Endothelial cell of umbilical vein (primary cell): ENCODE measurements at regions not wholly inside any gene's neighbourhood (a gene's known extent, or its start where the extent isn't known, plus 50 kb on each side); places are given as distances from the start of the nearest gene placed in this dataset.

Experiments
- BruUV-seq: library from RNA; stranded (reverse); fragments of 400-500 nt; replicated peaks from 2 replicates; lab custom pipeline; 2021; lab: Mats Ljungman, UMichigan
- CTCF ChIA-PET: fragments of 300-600, 350-600 bp; sonication (Branson Sonifier 250); formaldehyde crosslinking; loops from one replicate; lab custom pipeline; 2021; ENCODE audit warnings: antibody characterized with exemption, inconsistent platforms; lab: Charles Lee
- POLR2A ChIA-PET: fragments of 300-600, 350-600 bp; sonication (Branson Sonifier 250); formaldehyde crosslinking; loops from one replicate; lab custom pipeline; 2021; ENCODE audit warnings: antibody characterized with exemption, inconsistent platforms; lab: Charles Lee
- DNase-seq: peaks from one replicate; pipeline ENCODE4 v3.0.0-alpha.2; 2011; ENCODE audit warnings: low read depth, low spot score
- FAIRE-seq: peaks from 2 replicates; lab custom pipeline; 2011; peaks lifted over from hg19 to GRCh38; lab: Jason Lieb, UNC
- H2AFZ ChIP-seq: 2 replicates; pipeline ENCODE4 v1.6.0; 2012; ENCODE audit warnings: low read depth, low read length, control low read depth, inconsistent platforms
- H3K27ac ChIP-seq: 2 replicates; pipeline ENCODE4 v1.5.1; 2011; ENCODE audit warnings: low read depth, mild to moderate bottlenecking, control low read depth, low read length, moderate library complexity; ENCODE audit not compliant: insufficient read depth
- H3K27me3 ChIP-seq, 2 experiments: 2 replicates each; pipeline versions ENCODE4 v1.6.0 to v1.6.1; 2011; ENCODE audit warnings: low read length in 2 of 2, mixed read lengths in 1 of 2; ENCODE audit not compliant: control insufficient read depth in 2 of 2, insufficient read depth in 2 of 2
- H3K36me3 ChIP-seq, 2 experiments: 2 replicates in 1 of 2; 3 replicates in 1 of 2; pipeline ENCODE4 v1.5.1; 2011; ENCODE audit warnings: low read length in 2 of 2, mild to moderate bottlenecking in 1 of 2, moderate library complexity in 1 of 2; ENCODE audit not compliant: control insufficient read depth in 2 of 2, insufficient read depth in 2 of 2; ENCODE audit errors: extremely low read depth in 1 of 2
- H3K4me1 ChIP-seq: 3 replicates; pipeline ENCODE4 v1.5.1; 2011; ENCODE audit warnings: mild to moderate bottlenecking, low read length; ENCODE audit not compliant: control insufficient read depth, insufficient read depth; ENCODE audit errors: extremely low read depth
- H3K4me2 ChIP-seq: 2 replicates; pipeline ENCODE4 v1.6.1; 2011; ENCODE audit warnings: low read length, control low read depth, mixed read lengths; ENCODE audit not compliant: insufficient read depth
- H3K4me3 ChIP-seq, 3 experiments: fragments of 200-600 bp in 1 of 3; sonication (generic), shearing (Covaris generic) in 1 of 3; replicated peaks in 1 of 3; 2 replicates each; pipeline ENCODE4 v1.5.1; 2011 to 2016; ENCODE audit warnings: control low read depth in 3 of 3, low read length in 3 of 3, mild to moderate bottlenecking in 2 of 3, inconsistent platforms in 1 of 3, low read depth in 1 of 3, moderate library complexity in 1 of 3; ENCODE audit not compliant: insufficient read depth in 1 of 3
- H3K79me2 ChIP-seq: 2 replicates; pipeline ENCODE4 v1.6.0; 2012; ENCODE audit warnings: low read length, inconsistent platforms; ENCODE audit not compliant: control insufficient read depth, insufficient read depth
- H3K9ac ChIP-seq: replicated peaks from 2 replicates; pipeline ENCODE3; 2011; ENCODE audit warnings: low read length, control low read depth; ENCODE audit not compliant: insufficient read depth; ENCODE audit errors: extremely low read depth
- H3K9me1 ChIP-seq: replicated peaks from 3 replicates; pipeline ENCODE4 v1.6.0; 2011; ENCODE audit warnings: mild to moderate bottlenecking, low read length; ENCODE audit not compliant: control insufficient read depth, insufficient read depth; ENCODE audit errors: extremely low read depth
- H3K9me3 ChIP-seq: replicated peaks from 2 replicates; pipeline ENCODE4 v1.5.1; 2012; ENCODE audit warnings: low read length, inconsistent platforms; ENCODE audit not compliant: control insufficient read depth, insufficient read depth
- H4K20me1 ChIP-seq: replicated peaks from 2 replicates; pipeline ENCODE3; 2011; ENCODE audit warnings: mild to moderate bottlenecking, low read length; ENCODE audit not compliant: control insufficient read depth, insufficient read depth; ENCODE audit errors: extremely low read depth
- CTCF ChIP-seq, 2 donors: IDR thresholded peaks; 1 replicate in 1 of 2; 2 replicates in 1 of 2; pipeline ENCODE4 v1.5.1; 2011; ENCODE audit warnings: low read length in 2 of 2, mild to moderate bottlenecking in 2 of 2, moderate library complexity in 2 of 2, control low read depth in 1 of 2, inconsistent platforms in 1 of 2, low read depth in 1 of 2; ENCODE audit not compliant: insufficient read depth in 1 of 2; ENCODE audit errors: extremely low read depth in 1 of 2
- EZH2 ChIP-seq: IDR thresholded peaks from 2 replicates; pipeline ENCODE4 v1.6.1; 2012; ENCODE audit warnings: borderline replicate concordance, low read depth, mild to moderate bottlenecking, moderate library complexity, low read length, inconsistent platforms; ENCODE audit not compliant: severe bottlenecking
- FOS ChIP-seq: IDR thresholded peaks from 2 replicates; pipeline ENCODE4 v1.6.1; 2011; ENCODE audit warnings: mild to moderate bottlenecking, low read length, moderate library complexity, borderline replicate concordance; ENCODE audit not compliant: insufficient read depth
- GATA2 ChIP-seq: IDR thresholded peaks from 2 replicates; pipeline ENCODE4 v1.7.0; 2011; ENCODE audit warnings: low read depth, mild to moderate bottlenecking, moderate library complexity, mixed read lengths, low read length; ENCODE audit not compliant: insufficient read length, insufficient read depth
- JUN ChIP-seq: IDR thresholded peaks from 2 replicates; pipeline ENCODE4 v1.6.1; 2011; ENCODE audit warnings: borderline replicate concordance, low read depth; ENCODE audit not compliant: insufficient read length, insufficient read depth
- MYC ChIP-seq: IDR thresholded peaks from one replicate; pipeline ENCODE4 v1.6.1; 2011; ENCODE audit warnings: mild to moderate bottlenecking, low read depth, low read length
- POLR2A ChIP-seq: IDR thresholded peaks from 2 replicates; pipeline ENCODE4 v1.6.1; 2012; ENCODE audit warnings: low read depth, mild to moderate bottlenecking, control low read depth, low read length
- POLR2AphosphoS5 ChIP-seq: IDR thresholded peaks from 2 replicates; pipeline ENCODE4 v1.6.1; 2012; ENCODE audit warnings: low read depth, mild to moderate bottlenecking, control low read depth, low read length, moderate library complexity; ENCODE audit not compliant: insufficient read depth
- dilution Hi-C: fragments of 300-500 bp; cut with MboI; formaldehyde crosslinking; loops from one replicate; pipeline ENCODE4 v1.15.0; 2019; ENCODE audit warnings: low sequenced_read_pairs; ENCODE audit not compliant: extremely low pct_ligation_motif_present
- intact Hi-C: fragments of 100-400 bp; cut with micrococcal nuclease; formaldehyde crosslinking; loops from one replicate; pipeline ENCODE4 v1.10.0; 2022
- TF ChIP-seq, protein P1 (sequence below): IDR thresholded peaks from 2 replicates; pipeline ENCODE4 v1.6.1; 2011; ENCODE audit not compliant: insufficient read depth, insufficient read length

- Histone ChIP-seq H3K4me1 (no peaks in the 10 kb centered on the region), H4K20me1 (no peaks in the 10 kb centered on the region), H2AFZ (no peak overlapping the region), H3K4me2 (no peak overlapping the region), H3K9me3 (peaks cover 2% of the 10 kb centered on the region), H3K27ac (no peak overlapping the region), H3K9me1 (no peaks in the 10 kb centered on the region), H3K36me3 (no peaks in the 10 kb centered on the region), H3K9ac (no peak overlapping the region), H3K27me3 (no peaks in the 10 kb centered on the region), H3K79me2 (no peaks in the 10 kb centered on the region), H3K4me3 (no peak overlapping the region)
- dilution Hi-C loops (no loop called here), intact Hi-C loops (no loop called here)
- ChIA-PET CTCF (no interaction called here), POLR2A (no interaction called here)
- TF ChIP-seq FOS (no peak), POLR2AphosphoS5 (no peak), POLR2A (no peak), JUN (no peak), EZH2 (no peak), MYC (no peak), CTCF (IDR thresholded peaks at IDR 0.05; ENCODE audit: extremely low read depth in 1 of 2, insufficient read depth in 1 of 2, low read depth in 1 of 2, low read length in 2 of 2) (no peak), GATA2 (no peak)
- TF ChIP-seq, protein P1, sequence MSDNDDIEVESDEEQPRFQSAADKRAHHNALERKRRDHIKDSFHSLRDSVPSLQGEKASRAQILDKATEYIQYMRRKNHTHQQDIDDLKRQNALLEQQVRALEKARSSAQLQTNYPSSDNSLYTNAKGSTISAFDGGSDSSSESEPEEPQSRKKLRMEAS, result no peak
- no peak for FAIRE-seq
- BruUV-seq, result no TSS peak
- no peak for DNase-seq
Observed at GRCh38 chr2:226180281-226180884, 619.2 kb downstream of the IRS1 start.
